GM19328 (cell line): ENCODE measurements at regions not wholly inside any gene's neighbourhood (a gene's known extent, or its start where the extent isn't known, plus 50 kb on each side); places are given as distances from the start of the nearest gene placed in this dataset.
"Not testable (repeated sequence)": the region's sequence is repeated elsewhere in the genome, so short reads cannot be mapped to it uniquely, and the experiment has no call there.

ENCODE experiments used
- ATAC-seq: cut with Tn5 transposase; IDR thresholded peaks from one replicate; pipeline ENCODE4 v1.9.1; 2021; ENCODE audit warnings: mild to moderate bottlenecking, moderate library complexity; ENCODE audit not compliant: unreplicated experiment

DNA sequence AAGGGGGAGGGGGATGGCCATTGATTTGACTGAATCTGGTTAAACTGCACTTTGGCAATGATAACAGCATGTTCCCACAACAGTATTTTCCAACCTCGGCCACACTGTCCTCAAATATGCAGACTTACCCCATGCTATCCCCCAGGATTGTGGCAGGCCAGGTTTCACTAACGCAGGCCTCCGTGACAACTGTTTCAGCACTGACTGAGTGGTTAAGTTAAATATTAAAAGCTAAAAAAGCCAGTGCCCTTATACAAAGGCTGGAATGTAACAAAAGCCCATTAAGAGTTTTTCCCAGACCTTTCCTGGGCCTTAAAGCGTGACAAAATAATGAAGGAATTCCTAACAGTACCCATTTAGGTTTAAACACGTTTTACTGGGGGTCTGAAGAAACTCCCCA lies 202.9 kb downstream of the USP25 start:
- no peak for ATAC-seq

DNA sequence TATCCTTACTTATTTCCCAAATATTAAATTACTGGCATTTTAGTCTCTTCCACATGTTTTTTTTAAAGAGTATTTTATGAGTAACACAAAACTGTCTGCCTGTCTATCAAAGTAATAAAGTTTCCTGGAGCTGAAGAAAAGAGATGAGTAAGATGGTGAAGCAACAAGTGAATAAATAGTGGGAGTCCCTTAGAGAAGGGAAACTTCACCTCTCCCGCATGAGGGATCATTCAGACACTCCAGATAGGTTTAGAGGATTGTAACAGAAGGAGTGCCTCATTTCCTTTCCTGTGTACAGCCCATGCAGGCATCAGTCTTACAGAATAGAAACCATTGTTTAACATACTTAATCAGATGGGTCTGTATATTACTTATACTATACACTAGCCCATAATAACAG lies 205.7 kb downstream of the USP25 start:
- no peak for ATAC-seq

DNA sequence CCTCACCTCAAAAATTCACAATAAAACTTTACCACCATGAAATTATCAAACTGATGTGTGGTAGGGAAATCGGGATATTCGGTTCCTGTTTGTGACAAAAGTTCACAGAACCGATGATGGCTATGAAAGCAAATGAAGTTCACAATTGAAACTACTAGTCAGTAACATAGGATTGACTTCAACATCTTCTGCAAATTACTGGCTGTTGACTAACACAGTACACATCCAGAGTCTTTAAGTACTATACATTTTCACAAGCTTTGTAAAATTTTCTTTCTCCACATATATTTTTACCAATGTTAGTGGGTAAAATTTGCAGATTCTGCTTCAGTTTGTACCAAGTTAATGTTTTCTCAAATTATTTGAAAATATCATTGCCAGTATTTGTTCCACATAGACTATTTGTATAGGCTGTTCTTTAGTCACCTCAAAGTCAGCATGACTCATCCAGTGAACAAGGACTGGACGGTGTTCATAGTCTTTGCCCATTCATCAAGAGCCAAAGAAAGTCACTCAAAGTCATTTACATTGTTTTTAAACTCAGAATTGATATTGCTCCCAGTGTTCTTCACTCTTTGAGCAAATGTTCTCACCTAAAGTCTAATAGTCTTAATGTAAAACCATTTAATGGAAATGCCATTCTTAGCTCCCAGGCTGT lies 213.4 kb downstream of the USP25 start:
- no peak for ATAC-seq

DNA sequence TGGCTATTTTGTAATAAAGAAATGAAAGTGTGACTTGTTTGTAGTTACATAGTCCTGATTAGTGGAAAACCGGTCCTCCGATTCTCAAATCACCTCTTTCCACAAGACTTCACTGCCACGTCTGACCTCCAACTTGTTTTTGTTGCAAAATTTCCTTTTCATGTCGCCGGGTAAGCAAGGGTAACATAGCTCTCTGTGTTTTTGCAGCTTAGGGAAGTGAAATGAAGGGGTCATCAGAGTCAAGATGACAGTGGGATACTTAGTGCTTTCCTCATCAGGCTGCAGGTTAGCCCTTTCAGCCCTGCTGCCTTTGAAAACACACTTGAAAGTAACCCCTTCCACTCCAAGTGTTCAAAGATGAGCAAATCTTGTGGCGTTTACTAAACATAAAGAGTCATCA lies 217.9 kb downstream of the USP25 start:
- no peak for ATAC-seq

DNA sequence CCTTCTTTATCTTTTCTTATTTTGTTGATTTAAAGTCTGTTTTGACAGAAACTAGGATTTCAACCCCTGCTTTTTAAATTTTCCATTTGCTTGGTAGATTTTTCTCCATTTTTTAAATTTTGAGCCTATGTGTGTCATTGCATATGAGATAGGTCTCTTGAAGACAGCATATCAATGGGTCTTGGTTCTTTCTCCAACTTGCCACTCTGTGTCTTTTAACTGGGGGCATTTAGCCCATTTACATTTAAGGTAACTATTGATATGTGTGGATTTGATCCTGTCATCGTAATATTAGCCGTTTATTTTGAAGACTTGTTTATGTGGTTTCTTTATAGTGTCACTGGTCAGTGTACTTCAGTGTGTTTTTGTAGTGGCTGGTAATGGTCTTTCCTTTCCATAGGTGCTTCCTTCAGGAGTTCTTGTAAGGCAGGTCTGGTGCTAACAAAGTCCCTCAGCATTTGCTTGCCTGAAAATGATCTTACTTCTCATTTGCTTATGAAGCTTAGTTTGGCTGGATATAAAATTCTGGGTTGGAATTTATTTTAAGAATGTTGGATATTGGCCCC lies 223.9 kb downstream of the USP25 start:
- no peak for ATAC-seq

GRCh38 chr21:15964236-15964855 lies 234.6 kb downstream of the USP25 start:
- ATAC-seq, result no peak

- ATAC-seq, result no peak
Measured at GRCh38 chr21:15966231-15966630, 236.4 kb downstream of the USP25 start.

DNA sequence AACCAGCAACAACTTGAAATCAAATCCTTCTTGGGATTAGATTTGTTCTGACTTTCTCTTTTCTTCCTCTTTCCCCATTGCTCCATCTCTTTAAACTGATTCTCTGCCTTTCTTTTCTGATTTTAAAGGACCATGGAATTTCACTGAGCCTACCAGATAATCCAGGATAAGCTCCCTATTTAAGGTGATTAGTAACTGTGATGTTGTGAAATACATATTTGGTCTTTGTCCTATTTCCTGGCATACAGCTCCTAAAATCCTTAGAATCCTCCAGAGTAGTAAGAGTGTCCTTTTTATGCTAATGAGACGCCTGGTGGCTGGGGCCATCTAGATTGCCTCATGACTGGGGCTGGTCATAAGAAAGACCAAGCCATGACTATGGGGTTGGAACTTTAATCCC lies 236.9 kb downstream of the USP25 start:
- ATAC-seq, result no peak

DNA sequence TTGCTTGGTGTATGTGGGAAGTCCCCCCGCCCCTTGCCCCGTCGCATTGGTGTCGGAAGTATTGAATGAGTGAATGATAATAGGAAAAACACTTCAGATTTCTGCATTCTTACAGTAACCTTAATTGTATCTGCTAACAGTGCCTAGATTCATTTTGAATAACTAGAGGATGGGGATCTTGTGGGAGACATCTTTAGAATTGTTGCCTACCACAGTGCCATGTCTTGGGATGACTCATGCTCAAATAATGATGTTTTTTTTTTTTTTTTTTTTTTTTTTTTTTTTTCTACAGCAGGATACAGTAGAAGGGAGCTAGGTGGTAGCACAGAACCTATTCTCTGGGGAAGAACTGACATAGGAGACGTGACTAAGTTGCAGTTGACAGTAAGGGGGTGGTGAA lies 237.9 kb downstream of the USP25 start:
- ATAC-seq, result no peak

DNA sequence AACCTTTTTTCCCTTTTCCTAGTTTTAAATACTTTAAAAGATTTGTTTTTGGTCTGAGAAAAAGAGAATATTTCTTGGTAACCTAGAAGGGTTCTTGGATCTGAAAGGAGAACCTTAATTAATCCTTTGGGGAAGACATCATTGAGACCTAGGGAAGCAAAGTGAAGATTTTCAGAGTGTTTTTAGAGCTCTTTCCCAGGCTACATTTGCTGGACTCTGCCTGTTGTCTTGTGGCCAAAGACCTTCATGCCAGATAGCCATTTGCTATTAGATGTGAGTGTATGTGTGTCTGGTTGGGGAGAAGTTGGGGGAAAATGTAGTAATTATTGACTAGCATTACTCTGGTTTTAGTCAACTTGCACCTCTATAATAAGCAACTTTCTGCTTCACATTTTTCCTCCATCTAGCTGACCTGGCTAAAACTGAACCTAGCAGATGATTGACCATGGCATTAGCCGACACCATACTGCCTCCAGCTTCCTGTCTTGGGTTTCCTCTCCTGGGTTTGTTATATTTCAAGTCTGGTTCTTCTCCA lies 239.1 kb downstream of the USP25 start:
- ATAC-seq, result no peak

- no peak for ATAC-seq
Measured at GRCh38 chr21:15976807-15977206, 247.0 kb downstream of the USP25 start.

- no peak for ATAC-seq
Measured at GRCh38 chr21:15978215-15978738, 248.5 kb downstream of the USP25 start.

GRCh38 chr21:15979493-15979892 lies 249.7 kb downstream of the USP25 start:
- not testable (repeated sequence) for ATAC-seq

DNA sequence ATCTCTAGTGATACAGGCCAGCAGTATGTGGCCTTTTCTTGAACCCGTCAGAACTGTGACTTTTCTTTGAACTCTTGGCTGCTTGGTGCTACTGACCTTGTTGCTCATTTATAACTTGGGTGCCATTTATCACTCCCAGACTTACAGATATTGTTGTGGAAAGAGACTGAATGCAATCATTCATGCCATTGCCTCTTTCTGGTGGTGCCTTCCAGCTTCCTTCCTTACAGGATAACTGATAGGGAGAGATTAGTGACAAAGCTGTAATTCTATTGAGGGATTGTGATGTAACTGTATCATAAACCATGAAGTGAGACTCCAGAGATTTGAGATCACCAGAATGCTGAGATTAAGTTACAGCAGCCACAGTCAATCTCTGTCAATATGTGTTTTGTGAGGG lies 256.5 kb downstream of the USP25 start:
- no peak for ATAC-seq

DNA sequence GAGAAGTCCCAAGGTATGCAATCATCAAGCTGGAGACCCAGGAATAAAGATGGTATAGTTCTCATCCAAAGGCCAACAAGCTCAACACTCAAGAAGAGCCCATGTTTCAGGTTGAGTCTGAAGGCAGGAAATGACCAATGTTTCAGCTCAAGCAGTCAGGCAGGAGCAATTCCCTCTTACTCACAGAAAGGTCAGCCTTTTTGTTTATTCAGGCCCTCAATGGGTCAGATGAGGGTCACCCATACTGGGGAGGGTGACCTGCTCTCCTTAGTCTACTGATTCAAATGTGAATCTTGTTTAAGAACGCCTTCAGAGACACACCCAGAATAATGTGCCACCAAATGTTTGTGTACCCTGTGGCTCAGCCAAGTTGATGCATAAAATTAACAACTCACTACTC lies 262.4 kb downstream of the USP25 start:
- ATAC-seq, result no peak

- ATAC-seq, result no peak
Measured at GRCh38 chr21:15993951-15994350, 264.2 kb downstream of the USP25 start.

DNA sequence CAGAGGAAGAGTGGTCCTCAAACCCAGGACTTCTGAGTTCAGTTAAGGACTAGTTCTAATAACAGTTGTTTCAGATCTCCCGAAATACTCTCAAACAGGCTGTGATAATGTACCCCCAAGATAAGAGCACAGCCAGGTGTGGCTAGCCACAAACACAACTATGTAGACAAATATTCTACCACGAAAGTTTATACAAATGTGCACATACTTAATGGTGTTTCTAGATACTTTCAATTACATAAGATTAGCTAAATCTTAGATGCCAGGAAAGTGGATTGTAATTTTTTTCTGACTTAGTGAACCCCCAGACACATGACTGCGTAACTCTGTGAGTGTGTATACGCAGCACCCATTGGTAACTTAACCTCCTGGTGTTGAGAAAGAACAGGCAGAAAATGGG lies 270.0 kb downstream of the USP25 start:
- ATAC-seq, result no peak

DNA sequence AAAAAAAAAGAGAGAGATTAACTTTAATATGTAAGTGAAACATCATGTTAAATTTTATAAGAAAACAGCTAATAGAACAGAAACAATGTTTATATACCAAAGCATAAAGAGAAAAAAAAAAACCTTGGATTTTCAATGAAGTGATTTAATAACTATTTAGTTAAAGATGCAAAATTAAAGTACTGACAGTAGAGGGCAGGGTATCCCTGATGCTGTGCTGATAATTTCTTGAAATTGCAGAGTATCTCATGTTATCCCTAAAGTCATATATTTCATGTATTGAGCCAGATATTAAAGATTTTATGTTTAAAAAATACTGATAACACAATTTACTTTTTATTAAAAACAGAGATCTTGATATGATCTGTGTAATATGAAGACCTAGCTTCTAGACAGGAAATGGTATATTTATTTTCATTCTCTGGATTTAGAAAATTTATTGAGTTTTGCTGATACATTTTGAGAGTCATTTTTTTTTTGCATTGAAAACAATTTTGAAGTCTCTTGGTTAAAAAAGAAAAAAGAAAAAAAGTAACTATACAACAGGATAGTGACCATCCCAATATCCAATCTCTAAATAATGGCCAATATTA lies 273.2 kb downstream of the USP25 start:
- no peak for ATAC-seq

DNA sequence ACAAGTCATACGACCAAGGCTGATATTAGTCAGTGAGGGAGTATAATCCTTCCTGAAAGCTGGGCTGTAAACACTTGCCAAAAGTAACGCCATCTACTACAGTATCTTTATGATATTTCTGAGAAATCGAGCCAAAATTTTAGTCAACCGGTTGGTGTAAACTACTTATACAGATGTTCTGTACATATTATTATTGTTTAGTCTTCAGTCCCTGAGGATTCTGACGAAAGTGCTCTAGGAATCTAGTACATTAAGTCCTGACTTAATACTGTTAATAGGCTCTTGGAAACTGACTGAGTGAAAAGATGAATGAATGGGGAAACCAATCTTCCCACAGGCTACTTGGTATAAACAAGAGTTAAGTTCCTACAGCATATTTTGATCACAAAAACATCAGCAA lies 274.3 kb downstream of the USP25 start:
- no peak for ATAC-seq

GRCh38 chr21:16004523-16004922 lies 274.7 kb downstream of the USP25 start:
- no peak for ATAC-seq

DNA sequence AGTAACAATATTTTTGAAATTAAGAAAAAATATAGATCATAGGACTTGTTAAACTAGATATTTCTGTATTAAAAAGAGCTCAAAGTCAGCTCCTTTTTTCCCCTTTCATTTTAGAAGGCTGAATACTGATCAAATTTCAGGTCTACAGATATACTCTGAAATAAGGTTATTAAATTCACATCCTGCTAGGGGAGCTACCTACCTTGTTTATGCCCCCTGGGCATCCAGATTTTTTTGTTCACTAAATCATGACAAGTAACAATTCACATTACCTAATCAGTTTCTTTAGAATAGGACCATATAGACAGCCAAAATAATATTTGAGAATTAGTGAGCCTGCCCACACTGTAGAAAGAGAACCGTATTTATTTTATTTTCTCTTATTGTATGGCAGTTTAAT lies 276.2 kb downstream of the USP25 start:
- no peak for ATAC-seq

- ATAC-seq, result no peak
Measured at GRCh38 chr21:16007943-16008342, 278.2 kb downstream of the USP25 start.
